MCF 10A (cell line): ENCODE measurements at regions not wholly inside any gene's neighbourhood (a gene's known extent, or its start where the extent isn't known, plus 50 kb on each side); places are given as distances from the start of the nearest gene placed in this dataset.

Experiments used
- BruUV-seq: library from RNA; stranded (reverse); fragments of 400-500 nt; replicated peaks from 2 replicates; lab custom pipeline; 2021; lab: Mats Ljungman, UMichigan
- CTCF ChIA-PET: fragments of 300-600 bp; sonication (Branson Sonifier 250); formaldehyde crosslinking; extraction: SDS; loops from one replicate; lab custom pipeline; 2021; ENCODE audit warnings: antibody characterized with exemption, inconsistent platforms; lab: Yijun Ruan, JAX
- POLR2A ChIA-PET: fragments of 300-600, 350-650 bp; sonication (Branson Sonifier 250); formaldehyde crosslinking; extraction: SDS; loops from one replicate; lab custom pipeline; 2020; ENCODE audit warnings: antibody characterized with exemption, inconsistent platforms; lab: Yijun Ruan, JAX
- DNase-seq: peaks from one replicate; pipeline ENCODE4 v3.0.0-alpha.2; 2018; ENCODE audit not compliant: unreplicated experiment
- H3K27ac Mint-ChIP-seq: one replicate; pipeline ENCODE4 v1.8.0; 2022; ENCODE audit warnings: mild to moderate bottlenecking, low read depth, mixed read lengths; ENCODE audit not compliant: unreplicated experiment
- H3K27me3 Mint-ChIP-seq: one replicate; pipeline ENCODE4 v1.8.0; 2022; ENCODE audit warnings: mixed read lengths; ENCODE audit not compliant: insufficient read depth, unreplicated experiment
- H3K36me3 Mint-ChIP-seq: one replicate; pipeline ENCODE4 v1.8.0; 2022; ENCODE audit warnings: mild to moderate bottlenecking, moderate library complexity, mixed read lengths; ENCODE audit not compliant: insufficient read depth, unreplicated experiment
- H3K4me1 Mint-ChIP-seq: one replicate; pipeline ENCODE4 v1.8.0; 2022; ENCODE audit warnings: mixed read lengths; ENCODE audit not compliant: insufficient read depth, unreplicated experiment
- H3K4me3 Mint-ChIP-seq: one replicate; pipeline ENCODE4 v1.8.0; 2022; ENCODE audit warnings: mild to moderate bottlenecking, moderate library complexity, mixed read lengths; ENCODE audit not compliant: unreplicated experiment
- H3K9me3 Mint-ChIP-seq: one replicate; pipeline ENCODE4 v1.8.0; 2022; ENCODE audit warnings: mixed read lengths; ENCODE audit not compliant: unreplicated experiment
- intact Hi-C: fragments of 100-400 bp; cut with micrococcal nuclease; formaldehyde crosslinking; loops from 2 replicates; pipeline ENCODE4 v1.14.1; 2022
- TF ChIP-seq, protein P1 (sequence below): fragments of 200-600 bp; IDR thresholded peaks from one replicate; pipeline ENCODE4 v1.8.0; 2022; ENCODE audit warnings: antibody characterized with exemption, mild to moderate bottlenecking; ENCODE audit not compliant: unreplicated experiment

GRCh38 chr1:30012455-30013440 is 710.6 kb downstream of the MATN1 start:
- Mint-ChIP-seq H3K4me3 (no peak overlapping the region), H3K4me1 (no peaks in the 10 kb centered on the region), H3K36me3 (no peaks in the 10 kb centered on the region), H3K27me3 (peaks cover 18% of the 10 kb centered on the region), H3K27ac (no peak overlapping the region), H3K9me3 (no peaks in the 10 kb centered on the region)
- intact Hi-C loops: no loop called here
- no peak for DNase-seq
- BruUV-seq: no TSS peak
- TF ChIP-seq, protein P1, sequence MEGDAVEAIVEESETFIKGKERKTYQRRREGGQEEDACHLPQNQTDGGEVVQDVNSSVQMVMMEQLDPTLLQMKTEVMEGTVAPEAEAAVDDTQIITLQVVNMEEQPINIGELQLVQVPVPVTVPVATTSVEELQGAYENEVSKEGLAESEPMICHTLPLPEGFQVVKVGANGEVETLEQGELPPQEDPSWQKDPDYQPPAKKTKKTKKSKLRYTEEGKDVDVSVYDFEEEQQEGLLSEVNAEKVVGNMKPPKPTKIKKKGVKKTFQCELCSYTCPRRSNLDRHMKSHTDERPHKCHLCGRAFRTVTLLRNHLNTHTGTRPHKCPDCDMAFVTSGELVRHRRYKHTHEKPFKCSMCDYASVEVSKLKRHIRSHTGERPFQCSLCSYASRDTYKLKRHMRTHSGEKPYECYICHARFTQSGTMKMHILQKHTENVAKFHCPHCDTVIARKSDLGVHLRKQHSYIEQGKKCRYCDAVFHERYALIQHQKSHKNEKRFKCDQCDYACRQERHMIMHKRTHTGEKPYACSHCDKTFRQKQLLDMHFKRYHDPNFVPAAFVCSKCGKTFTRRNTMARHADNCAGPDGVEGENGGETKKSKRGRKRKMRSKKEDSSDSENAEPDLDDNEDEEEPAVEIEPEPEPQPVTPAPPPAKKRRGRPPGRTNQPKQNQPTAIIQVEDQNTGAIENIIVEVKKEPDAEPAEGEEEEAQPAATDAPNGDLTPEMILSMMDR: no peak
- ChIA-PET POLR2A (no interaction called here), CTCF (no interaction called here)

DNA sequence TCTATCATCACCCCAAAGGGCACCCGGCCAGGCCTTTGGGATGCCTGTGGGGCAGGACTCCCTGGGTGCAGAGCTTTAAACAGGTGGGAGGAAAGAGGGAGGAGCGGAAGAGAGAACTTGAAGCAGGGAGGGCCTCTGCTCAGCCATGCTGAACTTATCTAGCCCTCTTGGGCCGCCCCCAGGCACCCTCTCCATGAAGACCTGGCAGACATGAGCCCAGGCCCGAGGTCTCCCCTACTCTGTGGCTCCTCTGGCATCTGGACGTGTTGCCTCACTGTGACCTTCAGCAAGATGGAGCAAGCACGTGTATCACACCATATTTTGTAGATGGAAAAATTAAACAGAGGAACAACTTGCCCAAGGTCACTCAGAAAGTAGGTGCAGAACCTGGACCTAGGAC is 711.4 kb downstream of the MATN1 start:
- H3K36me3 Mint-ChIP-seq: no peaks in the 10 kb centered on the region
- H3K27ac Mint-ChIP-seq: no peak overlapping the region
- no peak overlapping the region for H3K4me3 Mint-ChIP-seq
- ChIA-PET CTCF (no interaction called here), POLR2A (no interaction called here)
- no TSS peak for BruUV-seq
- TF ChIP-seq, protein P1: no peak
- intact Hi-C loops: no loop called here
- no peaks in the 10 kb centered on the region for H3K9me3 Mint-ChIP-seq
- H3K4me1 Mint-ChIP-seq: no peaks in the 10 kb centered on the region
- no peak for DNase-seq
- peaks cover 12% of the 10 kb centered on the region for H3K27me3 Mint-ChIP-seq

DNA sequence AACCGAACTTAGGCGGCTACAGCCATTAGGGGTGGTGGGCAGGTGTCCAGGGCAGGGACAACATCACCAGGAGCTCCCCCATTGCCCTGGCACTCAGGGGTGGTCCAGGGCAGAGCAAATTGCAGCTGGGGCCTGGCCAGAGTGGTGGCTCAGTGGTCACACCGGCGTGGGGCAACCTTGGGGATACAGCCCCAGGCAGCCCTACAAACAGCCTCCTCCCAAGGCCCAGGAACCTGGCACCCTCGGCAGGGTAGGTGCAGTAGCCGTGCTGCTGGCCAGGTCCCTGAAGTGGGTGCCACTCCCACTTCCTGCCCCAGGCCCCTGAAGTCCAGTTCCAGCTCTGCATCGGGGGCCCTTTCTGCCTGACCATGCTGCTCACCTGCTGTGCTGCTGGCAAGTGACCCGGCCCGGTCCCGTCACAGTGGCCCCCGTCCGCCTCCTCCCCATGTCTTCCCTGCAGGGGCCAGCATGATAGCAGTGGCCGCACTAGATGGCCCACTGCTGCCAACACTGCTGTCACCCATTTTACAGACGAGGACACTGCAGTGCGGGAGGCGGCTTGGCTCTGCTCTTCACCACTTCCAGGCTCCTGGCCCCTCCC is 712.8 kb downstream of the MATN1 start:
- Mint-ChIP-seq H3K4me1 (no peaks in the 10 kb centered on the region), H3K36me3 (no peaks in the 10 kb centered on the region), H3K27me3 (peaks cover 12% of the 10 kb centered on the region), H3K27ac (no peak overlapping the region), H3K4me3 (no peak overlapping the region), H3K9me3 (no peaks in the 10 kb centered on the region)
- DNase-seq: no peak
- no TSS peak for BruUV-seq
- POLR2A ChIA-PET: no interaction called here
- intact Hi-C loops: no loop called here
- CTCF ChIA-PET: interaction anchor here (0.6 kb wide), 1 partner anchor 118 kb away, joined by 3 read pairs; no protein-coding TSS in a partner anchor
- TF ChIP-seq, protein P1: no peak

DNA sequence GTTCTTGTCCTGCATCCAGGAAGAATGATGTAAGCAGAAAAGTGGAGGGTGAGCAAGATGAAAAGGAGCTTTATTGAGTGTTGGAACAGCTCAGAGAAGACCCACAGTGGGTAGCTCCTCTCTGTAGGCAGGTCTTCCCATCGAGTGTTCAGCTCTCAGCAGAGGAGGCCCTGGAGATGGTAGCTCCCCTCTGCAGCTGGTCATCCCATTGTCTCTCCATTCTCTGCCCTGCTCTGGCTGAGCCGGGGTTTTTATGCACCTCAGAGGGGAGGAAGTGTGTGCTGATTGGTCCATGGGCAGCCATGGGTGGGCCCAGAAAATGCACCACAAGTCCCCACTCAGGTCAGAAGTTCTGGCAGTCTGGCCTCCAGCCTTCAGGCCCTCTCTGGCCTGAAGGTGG is 713.7 kb downstream of the MATN1 start:
- no peaks in the 10 kb centered on the region for H3K36me3 Mint-ChIP-seq
- TF ChIP-seq, protein P1: no peak
- no peaks in the 10 kb centered on the region for H3K4me1 Mint-ChIP-seq
- no peak for DNase-seq
- BruUV-seq: no TSS peak
- CTCF ChIA-PET: no interaction called here
- intact Hi-C loops: no loop called here
- H3K4me3 Mint-ChIP-seq: no peak overlapping the region
- no peaks in the 10 kb centered on the region for H3K9me3 Mint-ChIP-seq
- POLR2A ChIA-PET: no interaction called here
- no peak overlapping the region for H3K27ac Mint-ChIP-seq
- H3K27me3 Mint-ChIP-seq: peaks cover 12% of the 10 kb centered on the region
